MV-4-11 (cell line): ENCODE measurements at regions not wholly inside any gene's neighbourhood (a gene's known extent, or its start where the extent isn't known, plus 50 kb on each side); places are given as distances from the start of the nearest gene placed in this dataset.
"Not testable (repeated sequence)": the region's sequence is repeated elsewhere in the genome, so short reads cannot be mapped to it uniquely, and the experiment has no call there.

Experiments
- DNase-seq: peaks from one replicate; lab custom pipeline; 2025; lab: John Stamatoyannopoulos, UW

- not testable (repeated sequence) for DNase-seq
These were observed 1289.6 kb upstream of the SLC39A10 start for GRCh38 chr2:194367390-194367789.

DNA sequence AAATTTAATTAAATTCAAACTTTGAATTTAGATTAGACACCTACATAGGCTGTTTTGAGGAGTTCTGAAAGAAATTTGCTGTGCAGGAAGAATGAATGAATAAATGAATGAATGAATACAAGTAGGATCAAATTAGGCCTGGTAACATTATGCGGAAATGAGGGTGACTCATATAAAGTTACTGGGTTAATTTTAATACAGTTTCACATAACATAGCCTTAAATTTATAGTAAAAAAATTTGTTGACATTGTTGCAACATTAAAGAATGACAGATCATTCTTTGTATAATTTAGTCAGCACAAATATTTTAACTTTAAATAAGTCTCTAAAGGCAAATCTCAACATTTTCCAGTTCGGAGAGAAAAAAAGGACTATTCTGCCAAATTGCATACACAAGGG is 1293.1 kb upstream of the SLC39A10 start:
- DNase-seq = no peak

- no peak for DNase-seq
These were observed 1293.7 kb upstream of the SLC39A10 start for GRCh38 chr2:194363295-194363694.

DNA sequence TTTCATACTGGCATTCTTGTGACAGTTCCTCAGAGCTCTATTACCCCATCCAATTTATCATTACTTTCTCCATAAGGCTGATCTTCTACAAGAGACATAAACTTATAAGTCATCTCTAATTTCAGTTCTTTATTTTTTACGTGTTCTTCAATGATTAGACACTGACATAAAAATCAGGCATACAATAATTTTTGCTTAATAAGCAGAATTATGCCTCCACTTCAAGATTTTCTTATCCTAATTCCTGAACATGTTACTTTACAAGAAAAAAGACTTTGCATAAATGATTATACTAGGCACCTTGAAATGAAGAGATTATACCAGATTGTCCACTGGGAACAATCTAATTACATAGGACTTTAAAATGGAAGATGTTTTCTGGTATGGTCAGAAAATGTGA is 1304.5 kb upstream of the SLC39A10 start:
- no peak for DNase-seq

DNA sequence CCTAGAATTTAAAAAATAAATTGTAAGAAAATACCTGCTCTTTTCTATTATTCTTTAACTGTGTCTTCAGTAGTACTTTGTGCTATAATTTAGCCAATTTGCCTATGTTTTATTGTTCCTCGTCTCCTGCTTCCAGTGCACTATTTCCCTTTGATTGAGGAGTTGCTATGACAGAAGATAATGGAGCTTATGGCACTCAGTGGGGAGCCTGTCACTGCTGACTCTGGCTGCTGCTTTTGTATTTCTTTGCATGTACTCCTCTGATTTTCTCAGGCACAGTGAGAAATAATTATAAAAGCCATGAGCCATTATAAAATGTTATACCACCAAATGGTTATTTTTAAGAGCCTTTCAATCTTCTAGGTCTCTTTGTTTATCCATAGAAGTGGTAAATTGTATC is 1310.8 kb upstream of the SLC39A10 start:
- DNase-seq = no peak

DNA sequence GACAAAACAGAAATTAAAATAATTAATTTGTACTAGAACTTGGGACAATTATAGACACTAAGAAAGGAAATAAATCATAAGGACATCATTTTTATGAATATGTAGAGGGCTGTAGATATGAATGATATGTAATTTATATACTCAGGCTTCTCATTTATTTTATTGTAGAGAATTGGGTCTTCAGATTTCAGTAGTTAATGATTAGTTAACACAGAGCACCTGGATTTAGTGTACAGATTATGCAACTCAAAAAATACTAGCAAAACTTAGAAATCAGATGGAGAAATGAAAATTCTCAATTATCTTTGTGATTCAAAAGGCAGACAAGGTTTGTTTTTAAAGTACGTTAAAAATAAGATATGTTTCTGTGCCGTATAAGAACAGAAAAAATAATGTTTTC is 1311.7 kb upstream of the SLC39A10 start:
- no peak for DNase-seq

DNA sequence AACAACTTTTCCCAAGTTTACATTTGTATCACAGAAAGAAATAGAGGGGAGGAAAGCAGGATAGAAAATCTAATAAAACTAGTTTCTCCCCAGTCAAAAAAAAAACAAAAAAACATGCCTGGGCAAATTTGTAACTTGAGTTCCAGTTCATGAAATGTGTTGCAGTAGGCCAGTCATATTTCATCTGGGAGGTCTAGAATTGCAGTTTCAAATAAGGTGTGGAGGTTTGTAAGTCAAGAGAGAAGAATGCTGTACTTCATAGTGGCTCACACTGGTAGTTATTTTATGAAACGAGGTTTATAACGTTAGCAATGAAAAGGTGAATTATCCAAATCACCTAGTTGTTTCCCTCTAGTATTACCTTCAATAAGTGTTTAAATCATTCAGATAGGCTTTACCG is 1313.9 kb upstream of the SLC39A10 start:
- DNase-seq = no peak

GRCh38 chr2:194332799-194333490 is 1324.1 kb upstream of the SLC39A10 start:
- no peak for DNase-seq

- no peak for DNase-seq
These were observed 1328.6 kb upstream of the SLC39A10 start for GRCh38 chr2:194328456-194328855.

DNA sequence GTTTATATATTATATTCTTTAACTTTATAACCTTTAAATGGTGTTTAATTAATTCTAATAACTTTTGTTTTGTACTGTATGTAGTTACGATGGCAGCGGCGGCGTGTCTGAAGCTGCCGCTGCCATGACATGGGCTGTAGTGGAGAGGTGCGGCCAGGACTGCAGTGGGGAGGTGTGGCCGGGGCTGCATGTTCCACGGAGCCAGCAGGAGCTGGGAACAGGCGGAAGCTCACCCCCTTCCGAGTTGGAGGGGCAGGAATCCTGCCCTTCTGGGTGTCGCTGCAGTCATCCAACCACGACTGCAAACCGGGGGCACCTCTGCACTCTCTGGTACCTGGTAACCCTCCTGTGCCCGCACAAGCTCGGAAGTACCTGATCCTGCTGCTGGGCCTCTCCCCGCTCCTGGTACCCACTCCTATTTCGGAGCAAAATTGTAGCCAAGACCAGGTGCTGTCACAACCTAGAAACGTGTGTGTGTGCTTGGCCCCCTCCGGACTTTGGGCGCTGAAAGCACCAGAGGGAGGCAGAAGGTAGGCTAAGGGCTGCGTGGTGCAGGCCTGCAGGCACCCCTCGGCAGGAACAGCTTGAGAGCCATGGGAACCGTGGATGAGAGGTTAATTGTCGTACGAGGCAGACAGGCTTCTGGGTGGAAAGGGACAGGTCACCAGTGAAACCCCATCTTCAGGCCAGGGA is 1329.7 kb upstream of the SLC39A10 start:
- DNase-seq = no peak

GRCh38 chr2:194323740-194324139 is 1333.3 kb upstream of the SLC39A10 start:
- DNase-seq = no peak

- DNase-seq = no peak
These were observed 1336.5 kb upstream of the SLC39A10 start for GRCh38 chr2:194320520-194320919.

DNA sequence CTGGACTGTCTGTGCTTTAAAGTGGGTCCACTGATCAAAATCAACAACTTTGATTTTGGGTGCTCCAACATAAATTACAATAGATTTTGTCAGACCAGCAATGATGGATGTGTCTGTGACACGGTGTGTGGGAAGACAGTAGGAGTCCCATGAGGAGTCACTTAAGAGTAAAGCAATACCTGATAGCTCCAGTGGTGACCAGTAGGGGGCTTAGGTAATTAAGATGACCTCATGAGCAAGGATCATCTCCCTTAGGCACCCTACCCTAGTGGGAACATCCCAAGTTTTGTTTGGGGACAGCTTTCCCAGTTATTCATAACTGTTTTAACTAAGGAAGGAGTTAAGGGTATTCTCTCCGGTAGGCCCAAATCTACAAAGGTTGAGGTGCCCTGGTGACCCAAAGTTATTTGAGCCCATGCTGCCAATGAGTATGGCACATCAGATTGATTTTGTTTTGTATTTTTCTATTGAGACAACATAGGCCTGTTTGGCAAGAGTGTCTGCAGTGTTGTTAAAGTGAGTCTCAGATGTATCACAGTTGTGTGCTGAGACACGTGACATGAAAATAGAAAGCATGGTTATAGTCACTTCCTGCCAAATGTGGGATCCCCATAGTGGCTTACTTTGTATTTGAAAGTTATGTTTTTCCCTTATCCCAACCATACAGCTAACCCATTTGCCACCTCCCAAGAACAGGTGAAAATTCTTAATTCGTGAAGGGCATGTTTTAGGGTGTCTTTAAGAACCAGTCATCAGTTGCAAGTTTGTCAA is 1337.6 kb upstream of the SLC39A10 start:
- no peak for DNase-seq

DNA sequence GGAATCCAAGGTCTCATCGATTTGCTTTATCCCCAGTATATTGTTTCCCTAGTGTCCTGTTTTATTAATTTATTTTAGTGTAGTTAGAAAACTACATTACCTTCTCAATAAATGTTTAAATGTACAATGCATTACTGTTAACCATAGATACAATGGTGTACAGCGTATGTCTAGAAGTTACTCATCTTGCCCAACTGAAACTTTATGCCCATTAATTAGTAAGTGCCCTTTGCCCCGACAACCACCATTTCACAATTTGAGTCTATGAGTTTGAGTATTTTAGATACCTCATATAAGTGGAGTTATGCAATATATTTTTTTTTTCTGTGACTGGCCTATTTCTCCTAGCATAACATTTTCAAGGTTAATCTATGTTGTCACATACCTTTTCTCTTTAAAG is 1343.0 kb upstream of the SLC39A10 start:
- no peak for DNase-seq

DNA sequence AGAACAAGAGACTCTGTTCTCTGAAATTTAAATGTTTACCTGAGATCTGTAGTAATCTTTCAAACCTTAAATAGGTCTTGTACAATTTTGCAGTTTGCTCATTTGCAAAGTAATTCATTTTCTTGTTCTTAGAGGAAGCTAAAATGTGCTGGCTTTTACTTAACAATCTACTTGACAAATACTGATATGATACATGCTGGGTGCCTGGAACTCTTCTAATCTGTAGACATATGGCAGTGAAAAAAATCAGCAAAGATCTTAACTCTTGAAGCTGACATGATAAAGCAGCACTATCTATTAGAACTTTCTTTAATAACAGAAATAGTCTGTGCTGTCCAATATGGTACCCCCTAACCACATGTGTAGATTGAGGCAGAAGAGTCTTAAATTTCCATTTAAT is 1352.8 kb upstream of the SLC39A10 start:
- no peak for DNase-seq

GRCh38 chr2:194301946-194302345 is 1355.1 kb upstream of the SLC39A10 start:
- no peak for DNase-seq

GRCh38 chr2:194294156-194294555 is 1362.9 kb upstream of the SLC39A10 start:
- no peak for DNase-seq

DNA sequence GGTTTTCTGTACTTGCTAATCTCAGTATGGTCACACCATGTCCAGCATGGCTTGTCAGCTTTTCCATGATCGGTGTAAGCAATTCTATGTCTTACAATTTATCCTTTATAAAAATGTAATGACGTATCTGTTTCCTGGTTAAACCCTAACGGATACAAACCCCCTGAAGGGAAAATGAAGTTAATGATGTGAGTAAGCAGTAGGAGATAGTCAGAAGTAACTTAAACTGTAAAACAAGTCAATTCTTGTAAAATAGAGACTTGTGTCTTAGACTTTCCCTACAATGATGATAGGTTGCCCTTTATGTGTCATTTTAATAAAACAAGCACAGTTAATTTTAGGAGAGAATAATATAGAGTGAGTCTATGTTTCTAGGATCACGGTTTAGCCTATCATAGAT is 1365.9 kb upstream of the SLC39A10 start:
- no peak for DNase-seq

DNA sequence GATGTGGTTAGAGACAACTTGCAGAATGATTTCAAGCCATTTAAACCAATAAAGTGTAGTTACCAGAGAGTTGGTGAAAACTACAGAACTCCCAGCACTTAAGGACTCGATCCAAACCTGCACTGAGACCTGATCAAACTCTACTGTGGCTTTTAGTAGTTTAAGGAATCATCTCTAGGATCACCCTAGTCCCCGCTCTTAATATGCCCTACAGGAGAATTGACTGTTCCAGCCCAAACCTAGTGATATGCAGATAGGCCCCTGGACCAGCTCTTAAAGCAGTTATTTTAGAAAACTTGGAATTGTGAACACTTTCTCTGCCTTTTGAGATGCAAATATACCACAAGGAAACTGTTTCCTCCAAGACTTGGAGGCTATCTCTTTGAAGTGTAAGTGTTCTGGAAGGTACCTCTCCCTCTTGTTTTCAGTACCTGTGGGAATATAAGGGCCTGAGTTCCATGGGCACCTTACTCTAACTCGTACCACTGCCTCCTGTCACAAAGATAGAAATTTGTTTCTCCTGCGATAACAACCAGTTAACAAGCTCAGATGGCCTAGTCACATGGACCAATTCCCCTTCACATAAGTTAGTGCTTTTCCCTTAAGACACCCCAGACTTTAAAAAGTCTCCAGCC is 1367.2 kb upstream of the SLC39A10 start:
- no peak for DNase-seq

DNA sequence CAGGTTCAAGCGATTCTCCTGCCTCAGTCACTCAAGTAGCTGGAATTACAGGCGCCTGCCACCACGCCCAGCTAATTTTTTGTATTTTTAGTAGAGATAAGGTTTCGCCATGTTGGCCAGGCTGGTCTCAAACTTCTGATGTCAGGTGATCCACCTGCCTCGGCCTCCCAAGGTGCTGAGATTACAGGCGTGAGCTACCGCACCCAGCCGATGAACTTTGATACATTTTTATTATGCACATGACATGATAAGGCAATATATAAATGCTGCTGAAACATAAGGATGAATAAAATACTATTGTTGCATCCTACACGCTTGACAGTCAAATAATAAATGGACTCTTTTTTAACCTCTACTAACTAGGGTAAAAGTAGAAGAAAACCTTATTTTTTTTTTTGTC is 1380.4 kb upstream of the SLC39A10 start:
- DNase-seq = not testable (repeated sequence)

DNA sequence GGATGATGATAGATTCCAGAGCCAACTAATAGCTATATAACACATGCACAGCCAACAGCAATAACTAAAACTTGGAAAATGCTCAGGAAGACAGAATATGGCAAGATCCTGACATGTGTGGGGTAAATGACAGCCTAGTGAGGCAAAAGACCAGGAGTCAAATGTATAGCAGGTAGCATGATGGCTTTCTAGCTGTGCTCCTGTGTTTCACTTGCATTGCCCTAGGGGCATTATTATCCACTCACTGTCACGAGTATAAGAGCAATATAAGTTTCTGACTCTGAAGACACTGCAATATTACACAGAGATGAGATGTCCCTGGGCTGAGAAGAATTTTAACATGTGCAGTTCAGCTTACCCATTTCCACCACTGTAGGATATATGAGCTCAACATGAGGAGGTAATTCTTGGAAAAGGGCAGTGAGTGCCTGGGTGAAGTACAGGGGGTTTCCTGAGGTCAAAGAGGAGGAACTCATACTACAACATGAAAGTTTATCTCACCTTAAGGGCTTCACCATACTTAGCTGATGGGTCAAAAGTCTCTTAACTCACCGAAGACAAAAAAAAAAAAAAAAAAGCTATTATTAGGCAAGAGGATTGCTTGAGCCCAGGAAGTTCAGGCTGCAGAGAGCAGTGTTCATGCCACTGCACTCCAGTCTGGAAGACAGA is 1385.6 kb upstream of the SLC39A10 start:
- no peak for DNase-seq

DNA sequence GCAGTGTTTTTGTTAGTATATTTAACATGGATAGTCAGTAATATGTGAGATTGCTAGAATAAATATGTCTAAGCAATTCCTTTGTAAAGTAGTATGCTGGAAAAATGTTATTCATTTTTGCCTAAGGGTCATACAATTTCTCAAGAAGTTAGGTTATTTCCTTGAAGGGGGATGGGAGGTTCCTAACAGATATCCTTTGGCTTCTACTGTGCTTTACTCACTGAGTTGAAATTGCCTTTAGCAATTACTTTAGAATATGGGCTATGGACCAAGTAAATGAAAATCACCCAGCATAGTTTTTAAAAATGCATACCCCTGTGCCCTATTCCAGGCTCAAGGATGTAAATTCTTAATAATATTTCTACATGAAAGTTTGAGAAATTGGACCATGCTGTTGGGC is 1386.4 kb upstream of the SLC39A10 start:
- DNase-seq = no peak
